ENCODE measurements at regions not wholly inside any gene's neighbourhood (a gene's known extent, or its start where the extent isn't known, plus 50 kb on each side); places are given as distances from the start of the nearest gene placed in this dataset.

DNA sequence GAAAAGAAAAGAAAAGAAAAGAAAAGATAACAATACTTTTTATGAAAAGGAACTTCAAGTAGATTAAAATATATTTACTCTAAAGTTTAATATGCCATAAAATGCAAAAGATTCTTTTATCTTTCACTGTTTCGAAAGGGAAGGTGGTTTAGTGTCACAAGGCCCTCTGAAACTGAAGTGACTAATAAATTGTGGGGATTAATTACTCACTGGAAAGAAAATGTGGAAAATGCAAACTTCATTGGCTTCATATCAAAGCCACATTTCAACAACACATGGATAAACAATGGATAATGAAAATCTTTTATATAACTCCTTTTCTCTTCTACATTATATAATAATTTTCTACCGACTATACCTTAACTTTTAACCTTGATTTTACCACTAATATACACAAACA lies 320.5 kb upstream of the RSPO3 start:
- DNase-seq (ENCODE audit: insufficient read length) (no peak), FAIRE-seq (no peak)
- TF ChIP-seq POLR2AphosphoS5 (IDR thresholded peaks at IDR 0.05; ENCODE audit: low read depth, low read length) (no peak), TAF1 (IDR thresholded peaks at IDR 0.05; ENCODE audit: borderline replicate concordance, low read depth, low read length) (no peak), POLR2A (IDR thresholded peaks at IDR 0.05; ENCODE audit: low read depth, low read length) (no peak)

DNA sequence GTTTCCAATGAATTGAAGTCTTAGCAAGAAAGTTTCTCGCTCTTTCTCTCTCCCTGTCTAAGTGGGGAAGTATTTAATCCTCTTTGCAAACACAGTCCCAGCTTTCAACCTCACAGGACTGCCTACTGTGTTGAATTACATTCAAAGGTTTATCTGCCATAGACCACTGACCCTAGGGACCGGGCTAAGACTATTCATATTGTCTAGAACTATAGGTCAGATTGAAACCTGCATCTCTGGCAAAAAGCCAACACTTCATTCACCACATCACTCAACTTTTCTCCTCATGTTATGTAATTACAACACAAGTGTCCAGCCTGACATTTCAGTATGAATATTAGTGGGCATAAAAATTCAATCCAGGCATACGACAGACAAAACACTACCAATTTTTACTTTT lies 314.7 kb upstream of the RSPO3 start:
- DNase-seq (ENCODE audit: insufficient read length) (no peak), FAIRE-seq (no peak)
- TF ChIP-seq POLR2AphosphoS5 (IDR thresholded peaks at IDR 0.05; ENCODE audit: low read depth, low read length) (no peak), POLR2A (IDR thresholded peaks at IDR 0.05; ENCODE audit: low read depth, low read length) (no peak), TAF1 (IDR thresholded peaks at IDR 0.05; ENCODE audit: borderline replicate concordance, low read depth, low read length) (no peak)

DNA sequence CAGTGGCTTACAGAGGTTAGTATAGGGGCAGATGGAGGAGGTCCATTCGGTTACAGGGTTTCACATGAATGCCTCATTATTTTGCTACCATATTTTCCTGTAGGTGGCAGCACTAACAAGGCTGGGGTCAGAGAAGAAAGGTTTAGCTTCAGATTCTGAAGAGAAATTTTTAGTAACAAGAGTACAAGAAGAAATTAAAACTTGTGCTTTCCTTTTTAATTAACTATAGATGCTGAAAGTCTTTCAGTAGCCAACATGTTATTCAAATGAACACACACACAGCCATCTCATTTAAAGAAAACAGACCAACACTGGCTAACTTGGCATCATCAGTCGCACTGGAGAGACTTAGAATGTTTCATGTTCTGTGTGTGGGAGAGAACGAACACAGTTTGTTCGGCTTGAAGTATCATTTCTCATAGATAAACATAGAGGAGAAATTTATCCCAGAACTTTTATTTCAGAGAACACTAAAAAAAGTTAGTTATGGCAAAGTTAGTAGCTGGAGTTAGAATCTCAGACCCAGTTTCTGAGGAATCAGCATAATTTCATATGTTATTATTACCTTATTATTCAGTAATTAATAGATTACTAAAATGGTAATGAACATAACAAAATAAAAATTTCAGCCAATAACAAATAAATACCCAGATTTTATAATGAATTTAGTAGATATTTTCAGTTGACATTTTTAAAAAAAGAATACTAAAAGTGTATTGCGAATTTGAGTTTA lies 314.0 kb upstream of the RSPO3 start:
- peak; percentile 2 for DNase-seq (ENCODE audit: insufficient read length)
- peak; percentile 67 for FAIRE-seq
- no peak for TF ChIP-seq POLR2AphosphoS5 (IDR thresholded peaks at IDR 0.05; ENCODE audit: low read depth, low read length)
- TF ChIP-seq TAF1 (IDR thresholded peaks at IDR 0.05; ENCODE audit: borderline replicate concordance, low read depth, low read length) = no peak
- TF ChIP-seq POLR2A (IDR thresholded peaks at IDR 0.05; ENCODE audit: low read depth, low read length) = no peak

DNA sequence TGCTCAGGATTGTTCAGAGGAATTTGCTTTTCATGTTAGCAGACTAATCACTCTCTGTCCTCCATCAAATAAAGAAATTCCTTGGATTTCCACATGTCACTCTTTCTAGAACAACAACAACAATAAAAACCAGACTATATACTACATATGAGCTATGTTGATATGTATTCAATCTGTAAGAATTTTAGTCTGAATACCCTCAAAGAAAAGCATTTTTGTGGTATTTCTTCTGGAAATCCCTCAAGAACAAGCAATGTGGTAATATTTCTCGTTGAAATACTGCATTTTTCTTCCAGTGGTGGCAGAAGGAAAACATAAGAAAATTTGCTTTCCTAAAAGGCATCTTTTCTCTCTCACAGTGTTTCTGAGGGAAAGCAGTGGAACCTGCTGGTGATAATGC lies 312.6 kb upstream of the RSPO3 start:
- TF ChIP-seq TAF1 (IDR thresholded peaks at IDR 0.05; ENCODE audit: borderline replicate concordance, low read depth, low read length) (no peak), POLR2AphosphoS5 (IDR thresholded peaks at IDR 0.05; ENCODE audit: low read depth, low read length) (no peak), POLR2A (IDR thresholded peaks at IDR 0.05; ENCODE audit: low read depth, low read length) (no peak)
- FAIRE-seq (no peak), DNase-seq (ENCODE audit: insufficient read length) (no peak)

DNA sequence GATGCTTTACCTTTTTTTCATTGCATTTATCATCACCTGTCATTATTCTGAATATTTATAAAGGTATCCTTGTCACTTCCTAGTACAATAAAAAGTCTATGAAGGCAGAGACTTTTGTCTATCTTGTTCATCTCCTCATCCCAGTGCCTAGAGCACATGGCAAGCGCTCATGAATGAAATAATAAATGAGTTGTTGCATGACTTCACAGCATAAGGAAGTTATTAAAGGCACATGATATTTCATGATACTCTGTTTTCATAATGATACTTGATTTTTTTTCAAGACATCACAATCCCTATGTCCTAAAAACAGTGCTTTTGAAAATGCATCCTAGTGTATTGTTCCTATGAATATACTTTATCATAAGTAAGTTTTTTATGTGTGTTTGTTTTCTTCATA lies 310.6 kb upstream of the RSPO3 start:
- DNase-seq (ENCODE audit: insufficient read length) (no peak), FAIRE-seq (no peak)
- TF ChIP-seq POLR2AphosphoS5 (IDR thresholded peaks at IDR 0.05; ENCODE audit: low read depth, low read length) (no peak), POLR2A (IDR thresholded peaks at IDR 0.05; ENCODE audit: low read depth, low read length) (no peak), TAF1 (IDR thresholded peaks at IDR 0.05; ENCODE audit: borderline replicate concordance, low read depth, low read length) (no peak)

DNA sequence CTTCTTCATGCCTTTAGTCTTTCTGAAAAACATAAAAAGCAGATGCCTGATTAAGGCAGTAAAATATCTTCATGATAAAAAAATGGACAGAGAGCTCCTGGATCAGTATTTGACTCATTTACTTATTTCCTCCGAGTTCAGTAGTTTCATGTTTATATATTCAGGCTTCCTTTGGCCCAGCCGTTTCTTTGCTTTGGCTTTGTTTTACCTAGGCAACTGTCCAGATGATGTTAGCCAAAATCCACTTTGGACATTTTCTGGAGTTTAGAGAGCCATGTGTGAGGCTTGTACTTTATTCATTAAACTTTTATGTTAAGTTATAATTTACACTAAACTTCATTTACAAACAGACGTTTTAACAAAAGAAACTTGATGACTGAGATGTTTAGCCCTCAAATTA lies 307.1 kb upstream of the RSPO3 start:
- FAIRE-seq (no peak), DNase-seq (ENCODE audit: insufficient read length) (no peak)
- TF ChIP-seq POLR2A (IDR thresholded peaks at IDR 0.05; ENCODE audit: low read depth, low read length) (no peak), TAF1 (IDR thresholded peaks at IDR 0.05; ENCODE audit: borderline replicate concordance, low read depth, low read length) (no peak), POLR2AphosphoS5 (IDR thresholded peaks at IDR 0.05; ENCODE audit: low read depth, low read length) (no peak)

DNA sequence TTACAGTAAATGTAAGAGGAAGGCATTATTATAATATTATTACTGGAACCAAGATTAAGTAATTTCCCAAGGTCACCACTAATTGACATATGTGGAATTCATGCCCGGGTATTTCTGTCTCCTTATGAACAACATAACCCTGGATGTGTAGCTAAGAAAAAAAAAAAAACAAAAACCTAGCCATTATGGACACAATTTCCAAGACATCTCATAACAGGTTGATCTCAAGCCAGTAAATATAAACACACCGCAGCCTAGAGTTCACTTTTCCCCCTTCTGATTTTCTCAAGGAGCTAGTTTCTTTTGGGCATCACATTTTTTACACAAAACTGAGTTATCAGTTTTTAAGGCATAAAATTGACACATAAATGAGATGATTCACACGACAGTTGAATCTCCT lies 306.5 kb upstream of the RSPO3 start:
- no peak for DNase-seq (ENCODE audit: insufficient read length)
- TF ChIP-seq POLR2AphosphoS5 (IDR thresholded peaks at IDR 0.05; ENCODE audit: low read depth, low read length) (no peak), POLR2A (IDR thresholded peaks at IDR 0.05; ENCODE audit: low read depth, low read length) (no peak), TAF1 (IDR thresholded peaks at IDR 0.05; ENCODE audit: borderline replicate concordance, low read depth, low read length) (no peak)
- FAIRE-seq = no peak

DNA sequence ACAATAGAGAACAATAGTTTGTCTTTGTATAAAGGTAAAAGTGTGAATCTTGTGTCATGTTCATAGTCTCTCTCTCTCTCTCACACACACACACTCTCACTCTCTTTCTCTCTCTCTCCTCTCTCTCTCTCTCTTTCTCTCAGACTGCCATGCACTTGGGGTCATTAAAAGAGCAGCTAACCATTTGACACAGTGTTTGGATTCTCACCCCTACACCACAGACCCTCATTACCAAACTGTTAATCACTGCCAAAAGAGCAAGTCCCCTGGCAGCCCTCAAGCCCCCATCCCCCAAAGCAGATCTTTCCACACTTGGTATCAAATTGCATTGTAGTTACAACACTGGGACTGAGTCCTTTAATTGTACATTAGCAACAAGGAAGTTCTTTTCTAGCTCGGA lies 305.8 kb upstream of the RSPO3 start:
- TF ChIP-seq POLR2AphosphoS5 (IDR thresholded peaks at IDR 0.05; ENCODE audit: low read depth, low read length) (no peak), TAF1 (IDR thresholded peaks at IDR 0.05; ENCODE audit: borderline replicate concordance, low read depth, low read length) (no peak), POLR2A (IDR thresholded peaks at IDR 0.05; ENCODE audit: low read depth, low read length) (no peak)
- DNase-seq (ENCODE audit: insufficient read length) (no peak), FAIRE-seq (no peak)

DNA sequence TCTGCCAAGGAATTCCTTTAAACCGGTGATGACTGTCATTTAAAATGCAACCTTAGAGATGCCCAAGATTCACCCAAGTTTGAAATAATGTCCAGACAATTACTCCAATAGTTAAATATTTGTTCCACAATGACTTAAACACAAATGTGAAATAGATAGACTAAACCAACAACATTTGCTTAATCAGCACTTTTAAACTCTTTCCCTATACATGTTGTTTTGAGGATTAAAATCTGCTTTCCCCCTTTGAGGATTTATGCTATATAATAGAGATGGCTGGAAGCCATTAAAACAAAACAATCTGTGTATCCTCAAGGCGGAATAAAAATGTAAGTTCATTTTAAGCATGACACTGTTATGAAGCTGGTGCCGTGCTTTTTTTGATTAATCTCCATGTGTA lies 297.8 kb upstream of the RSPO3 start:
- TF ChIP-seq POLR2A (IDR thresholded peaks at IDR 0.05; ENCODE audit: low read depth, low read length) = no peak
- no peak for TF ChIP-seq POLR2AphosphoS5 (IDR thresholded peaks at IDR 0.05; ENCODE audit: low read depth, low read length)
- no peak for TF ChIP-seq TAF1 (IDR thresholded peaks at IDR 0.05; ENCODE audit: borderline replicate concordance, low read depth, low read length)
- FAIRE-seq (no peak), DNase-seq (ENCODE audit: insufficient read length) (no peak)

DNA sequence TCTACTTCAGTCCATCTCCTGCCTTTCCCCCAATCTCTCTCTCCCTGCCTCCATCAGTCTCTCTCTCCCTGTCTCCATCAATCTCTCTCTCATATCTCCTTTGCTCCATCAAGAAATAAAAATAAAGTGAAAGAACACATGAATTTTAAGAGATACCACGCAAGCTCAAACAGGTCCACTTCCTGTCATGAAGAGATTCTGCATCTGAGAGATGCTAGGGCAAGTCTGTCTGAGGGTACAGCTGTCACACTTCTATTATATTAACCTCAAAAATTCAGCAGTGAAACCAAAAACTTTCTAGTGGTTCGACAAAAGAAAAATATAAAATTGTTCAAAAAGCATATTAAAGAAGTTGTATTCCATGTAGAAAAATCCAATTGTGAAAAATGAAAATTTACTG lies 296.8 kb upstream of the RSPO3 start:
- no peak for DNase-seq (ENCODE audit: insufficient read length)
- TF ChIP-seq TAF1 (IDR thresholded peaks at IDR 0.05; ENCODE audit: borderline replicate concordance, low read depth, low read length) (no peak), POLR2AphosphoS5 (IDR thresholded peaks at IDR 0.05; ENCODE audit: low read depth, low read length) (no peak), POLR2A (IDR thresholded peaks at IDR 0.05; ENCODE audit: low read depth, low read length) (no peak)
- FAIRE-seq = no peak

DNA sequence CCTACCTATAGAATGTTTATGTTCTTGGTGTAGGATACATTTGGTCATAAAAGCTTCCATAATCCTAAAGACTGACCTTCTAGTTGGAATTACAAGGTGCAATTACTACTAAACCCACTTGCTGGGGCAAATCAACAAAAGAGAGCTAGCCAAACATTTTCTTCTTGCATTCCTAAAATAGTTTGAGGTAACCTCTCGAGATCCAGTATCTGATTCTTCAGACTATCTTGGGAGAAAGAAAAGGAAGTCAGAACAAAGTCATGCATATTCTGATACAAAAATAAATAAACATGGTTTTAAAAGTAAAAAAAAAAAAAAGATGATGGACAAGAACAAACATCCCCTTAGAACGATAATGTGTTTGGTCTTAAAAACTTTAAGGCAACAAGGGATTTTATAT lies 294.2 kb upstream of the RSPO3 start:
- FAIRE-seq (no peak), DNase-seq (ENCODE audit: insufficient read length) (no peak)
- TF ChIP-seq TAF1 (IDR thresholded peaks at IDR 0.05; ENCODE audit: borderline replicate concordance, low read depth, low read length) (no peak), POLR2A (IDR thresholded peaks at IDR 0.05; ENCODE audit: low read depth, low read length) (no peak), POLR2AphosphoS5 (IDR thresholded peaks at IDR 0.05; ENCODE audit: low read depth, low read length) (no peak)

DNA sequence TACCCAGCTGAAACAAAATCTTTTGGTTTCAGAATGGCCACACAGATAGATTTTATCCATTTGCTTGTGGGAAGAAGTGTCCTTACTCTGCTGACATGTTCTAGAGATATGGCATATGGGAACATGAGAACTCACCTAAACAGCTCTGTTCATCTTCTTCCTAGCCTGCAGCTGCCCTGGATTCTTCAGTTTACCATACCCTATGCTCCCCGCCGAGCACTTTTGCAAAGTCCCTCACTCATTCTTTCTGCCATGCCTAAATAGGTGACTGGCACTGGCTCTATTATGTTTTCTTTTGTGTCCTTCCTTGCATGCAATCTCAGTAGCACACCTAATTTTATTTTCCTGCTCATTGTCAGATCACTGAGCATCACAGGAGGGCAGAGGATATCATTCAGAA lies 293.7 kb upstream of the RSPO3 start:
- FAIRE-seq (no peak), DNase-seq (ENCODE audit: insufficient read length) (no peak)
- TF ChIP-seq POLR2A (IDR thresholded peaks at IDR 0.05; ENCODE audit: low read depth, low read length) (no peak), POLR2AphosphoS5 (IDR thresholded peaks at IDR 0.05; ENCODE audit: low read depth, low read length) (no peak), TAF1 (IDR thresholded peaks at IDR 0.05; ENCODE audit: borderline replicate concordance, low read depth, low read length) (no peak)
